Left ventricle myocardium superior (tissue), 1 donor: ENCODE measurements at regions not wholly inside any gene's neighbourhood (a gene's known extent, or its start where the extent isn't known, plus 50 kb on each side); places are given as distances from the start of the nearest gene placed in this dataset.

Experiments
- ATAC-seq: fragments of 200-7000 bp; cut with Tn5 transposase; one replicate; pipeline ENCODE4 v1.9.1; 2020; ENCODE audit warnings: mild to moderate bottlenecking, moderate library complexity
- DNase-seq: peaks from one replicate; pipeline ENCODE4 v3.0.0-alpha.2; 2020
- intact Hi-C: fragments of 100-400 bp; cut with micrococcal nuclease; formaldehyde crosslinking; loops from one replicate; pipeline ENCODE4 v1.11.0; 2022
- donor health status: DM: no; HTN: yes; CAD: no; lungs with severe emphysema.

DNA sequence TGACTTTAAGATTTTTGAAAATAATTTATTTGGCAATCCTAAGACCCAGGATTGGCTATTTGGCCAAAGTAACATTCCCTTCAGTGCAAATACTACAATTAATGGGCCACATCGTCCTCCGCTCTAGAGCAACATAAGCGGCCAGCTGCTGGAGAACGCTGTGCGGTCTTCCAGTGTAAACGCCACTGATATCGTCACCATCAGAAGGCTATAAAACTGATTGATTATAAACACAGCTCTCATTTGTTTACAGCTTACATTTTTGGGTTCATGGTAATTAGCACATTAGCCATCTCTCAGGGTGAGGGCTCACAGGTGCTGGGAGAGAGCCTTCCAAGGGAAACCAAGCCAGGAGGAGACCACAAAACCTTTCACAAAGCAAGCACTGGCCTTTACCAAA is 130.1 kb upstream of the BMP4 start:
- no peak for ATAC-seq
- intact Hi-C loops, result no loop called here
- no peak for DNase-seq

DNA sequence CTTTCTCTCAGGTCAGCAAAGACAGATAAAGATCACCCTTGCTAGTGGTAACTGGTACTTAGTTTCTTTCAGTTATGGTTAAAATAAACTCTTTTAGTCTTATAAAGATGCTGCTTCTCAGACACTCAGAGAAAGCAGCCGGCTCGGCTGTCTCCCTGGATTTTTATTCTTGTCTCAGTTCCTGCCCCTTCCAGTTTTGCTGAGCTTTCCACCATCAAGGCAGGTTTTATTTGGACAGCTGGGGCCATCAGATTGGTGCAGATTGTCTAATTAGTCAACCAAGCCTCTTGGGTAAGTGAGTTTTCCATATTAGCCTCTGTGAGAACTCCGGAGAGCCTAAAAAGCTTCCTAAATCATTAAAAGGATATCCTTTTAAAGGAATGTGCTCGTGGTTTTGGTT is 130.8 kb upstream of the BMP4 start:
- intact Hi-C loops, result no loop called here
- ATAC-seq, result no peak

DNA sequence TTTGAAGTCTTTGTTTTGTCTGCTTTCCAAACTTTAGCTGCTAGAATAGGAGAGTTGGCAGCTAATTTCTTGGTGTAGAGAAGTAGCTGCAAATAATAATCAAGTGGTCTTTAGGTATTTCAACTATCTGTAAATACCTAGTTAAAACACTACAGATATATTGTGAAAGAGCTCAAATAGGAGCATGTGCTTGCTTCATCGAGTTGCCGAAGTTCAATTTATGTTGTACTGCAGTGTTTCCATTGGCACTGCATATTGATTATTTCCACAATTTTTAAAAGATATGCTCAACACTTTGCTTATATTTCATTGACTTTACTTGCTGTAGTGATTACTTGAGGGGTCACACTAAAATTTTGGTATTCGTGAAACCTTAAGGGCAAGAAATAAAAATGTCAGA is 131.6 kb upstream of the BMP4 start:
- DNase-seq (no peak), ATAC-seq (no peak)
- intact Hi-C loops, result no loop called here

More for the DNA sequence above, 130.8 kb upstream of the BMP4 start:
- no peak for DNase-seq

DNA sequence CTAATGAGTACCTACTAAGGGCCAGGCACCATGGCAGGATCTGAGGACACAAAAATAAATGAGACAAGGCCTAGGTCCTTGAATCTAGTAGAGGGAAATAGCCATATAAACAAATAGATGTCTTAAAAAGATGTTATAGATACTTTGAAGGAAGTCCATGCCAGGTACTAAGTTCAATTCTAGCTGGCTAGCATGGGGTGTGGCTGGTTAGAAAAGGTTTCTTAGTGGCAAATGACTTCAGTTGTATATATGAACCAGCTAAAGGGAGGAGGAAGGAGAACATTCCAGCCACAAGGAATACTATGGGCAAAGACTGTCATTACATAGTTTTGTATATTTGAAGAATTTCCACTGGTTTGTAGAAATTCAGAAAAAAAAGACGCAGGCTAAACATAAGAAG is 133.6 kb upstream of the BMP4 start:
- ATAC-seq (no peak), DNase-seq (no peak)
- intact Hi-C loops, result no loop called here

DNA sequence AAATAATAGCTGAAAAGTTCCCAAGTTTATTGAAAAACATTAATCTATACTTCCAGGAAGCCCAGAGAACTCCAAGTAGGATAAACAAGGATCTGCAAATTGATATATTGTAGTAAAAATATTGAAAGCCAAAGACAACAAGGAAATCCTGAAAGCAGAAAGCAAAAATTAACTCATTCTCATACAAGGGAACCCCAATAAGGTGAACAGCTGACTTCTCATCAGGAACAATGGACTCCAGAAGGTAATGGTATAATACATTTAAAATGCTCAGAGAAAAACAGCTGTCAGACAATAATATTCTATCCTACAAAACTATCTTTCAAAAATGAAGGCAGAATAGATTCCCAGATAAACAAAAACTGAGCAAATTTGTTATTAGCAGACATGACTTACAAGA is 138.1 kb upstream of the BMP4 start:
- intact Hi-C loops, result no loop called here
- ATAC-seq (no peak), DNase-seq (no peak)

DNA sequence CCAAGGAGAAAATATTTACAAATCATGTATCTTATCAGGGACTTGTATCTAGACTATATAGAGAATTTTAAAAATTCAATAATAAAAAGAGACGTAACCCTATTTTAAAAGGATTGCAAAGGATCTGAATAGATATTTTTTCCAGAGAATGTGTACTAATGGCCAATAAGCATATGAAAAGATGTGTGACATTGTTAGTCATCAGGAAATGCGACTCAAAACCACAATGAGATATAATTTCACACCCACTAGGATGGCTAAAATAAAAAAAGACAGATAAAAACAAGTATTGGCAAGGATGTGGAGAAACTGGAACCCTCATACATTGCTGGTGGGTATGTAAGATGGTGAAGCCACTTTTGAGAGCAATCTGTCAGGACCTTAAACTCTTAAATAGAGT is 141.9 kb upstream of the BMP4 start:
- ATAC-seq, result no peak
- intact Hi-C loops, result no loop called here
- DNase-seq, result no peak

DNA sequence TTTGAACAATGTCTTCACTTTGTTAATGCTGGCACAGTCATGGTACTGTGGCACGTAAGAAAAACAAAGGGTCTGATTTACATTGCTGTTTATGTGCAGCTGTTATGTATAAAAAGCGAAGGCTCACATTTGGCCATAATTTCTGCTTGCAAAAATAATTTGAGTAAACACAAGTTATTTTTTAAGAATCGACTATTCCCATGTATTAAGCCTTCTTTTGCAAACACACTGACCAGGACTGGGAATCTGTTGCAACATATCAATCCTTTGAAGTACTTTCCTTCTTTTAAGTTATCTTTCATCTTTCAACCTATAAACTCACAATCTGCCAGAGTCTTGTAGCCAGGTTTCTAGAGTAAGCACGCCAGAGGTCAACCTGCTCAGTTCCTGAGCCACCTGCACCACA is 145.4 kb upstream of the BMP4 start:
- DNase-seq (no peak), ATAC-seq (no peak)
- intact Hi-C loops, result no loop called here

DNA sequence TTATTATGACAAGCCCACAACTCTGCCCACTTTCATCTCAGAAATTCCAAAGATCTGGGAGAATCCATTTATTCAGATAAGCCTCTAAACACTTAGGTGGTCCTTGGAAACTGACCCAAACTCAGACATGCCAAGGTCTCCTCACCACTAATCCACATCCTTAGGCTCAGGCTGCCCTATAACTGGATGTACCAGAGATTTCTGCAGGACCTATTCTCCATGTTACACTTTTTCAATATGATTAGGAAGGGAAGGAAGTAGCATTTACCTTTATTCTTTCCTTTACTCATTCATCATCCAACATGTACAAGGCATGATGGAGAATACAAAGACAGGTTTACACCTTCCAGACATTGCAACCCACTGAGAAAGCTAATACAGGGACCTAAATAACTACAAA is 145.9 kb upstream of the BMP4 start:
- intact Hi-C loops, result no loop called here
- DNase-seq, result no peak
- ATAC-seq, result no peak

DNA sequence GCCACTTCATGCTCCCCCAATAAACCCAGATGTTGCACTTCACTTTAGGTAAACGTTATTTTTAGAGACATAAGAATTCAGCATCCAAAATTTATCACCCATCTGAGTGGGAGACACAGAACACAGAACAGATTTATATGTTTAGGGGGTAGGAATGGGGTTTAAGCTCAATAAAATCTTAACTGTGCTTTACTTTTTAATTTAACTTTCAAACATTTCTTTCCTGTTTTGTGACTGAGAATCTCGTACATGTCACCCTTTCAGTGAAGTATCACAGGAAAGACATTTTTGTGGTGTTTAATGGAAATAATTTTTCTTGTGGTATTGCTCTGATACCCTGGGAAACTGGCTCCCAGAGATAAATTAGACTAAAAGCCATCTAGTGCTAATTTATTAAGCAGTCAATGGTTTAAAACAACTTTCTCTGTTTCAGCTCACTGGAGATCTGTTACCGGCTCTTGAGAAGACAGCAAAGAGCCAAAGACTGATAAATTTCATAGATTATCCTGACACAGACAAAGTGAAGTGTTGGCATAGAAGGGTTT is 148.0 kb upstream of the BMP4 start:
- ATAC-seq, result no peak
- no peak for DNase-seq
- intact Hi-C loops, result no loop called here

DNA sequence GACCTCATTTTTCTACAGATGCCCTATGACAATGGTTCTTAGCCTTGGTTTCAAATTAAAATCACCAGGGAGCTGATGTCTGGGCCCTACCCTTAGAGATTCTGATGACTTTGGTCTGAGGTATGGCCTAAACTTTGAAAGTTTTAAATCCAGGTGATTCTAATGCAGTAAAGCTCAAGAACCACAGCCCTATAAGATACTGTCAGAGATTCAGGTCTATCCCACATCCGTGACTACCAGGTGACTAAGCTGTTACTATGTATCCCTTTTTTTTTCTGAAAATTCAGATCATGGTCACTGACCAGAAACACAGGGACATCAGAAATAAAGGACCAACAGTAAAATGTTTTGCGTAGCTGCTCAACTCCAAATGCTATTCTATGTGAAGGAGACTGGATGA is 148.8 kb upstream of the BMP4 start:
- intact Hi-C loops, result no loop called here
- DNase-seq, result no peak
- no peak for ATAC-seq

DNA sequence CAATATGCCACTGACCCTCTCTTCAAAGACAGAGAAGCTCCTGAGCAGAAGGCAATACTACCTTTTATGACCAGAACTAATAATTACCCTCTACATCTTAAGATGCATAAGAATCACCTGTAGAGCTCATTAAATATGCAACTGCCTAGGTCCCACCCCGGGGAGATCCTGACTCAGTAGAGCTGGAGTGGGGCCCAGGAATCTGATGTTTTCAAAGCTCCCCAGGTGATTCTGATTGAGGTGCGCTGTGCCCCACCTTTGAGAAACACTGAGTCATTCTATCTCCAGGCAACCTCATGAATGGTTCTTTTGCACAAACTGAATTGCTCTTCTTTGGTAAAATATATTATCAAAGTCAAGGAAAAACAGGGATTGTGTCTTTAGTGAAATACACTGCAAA is 149.3 kb upstream of the BMP4 start:
- no peak for ATAC-seq
- intact Hi-C loops, result no loop called here

DNA sequence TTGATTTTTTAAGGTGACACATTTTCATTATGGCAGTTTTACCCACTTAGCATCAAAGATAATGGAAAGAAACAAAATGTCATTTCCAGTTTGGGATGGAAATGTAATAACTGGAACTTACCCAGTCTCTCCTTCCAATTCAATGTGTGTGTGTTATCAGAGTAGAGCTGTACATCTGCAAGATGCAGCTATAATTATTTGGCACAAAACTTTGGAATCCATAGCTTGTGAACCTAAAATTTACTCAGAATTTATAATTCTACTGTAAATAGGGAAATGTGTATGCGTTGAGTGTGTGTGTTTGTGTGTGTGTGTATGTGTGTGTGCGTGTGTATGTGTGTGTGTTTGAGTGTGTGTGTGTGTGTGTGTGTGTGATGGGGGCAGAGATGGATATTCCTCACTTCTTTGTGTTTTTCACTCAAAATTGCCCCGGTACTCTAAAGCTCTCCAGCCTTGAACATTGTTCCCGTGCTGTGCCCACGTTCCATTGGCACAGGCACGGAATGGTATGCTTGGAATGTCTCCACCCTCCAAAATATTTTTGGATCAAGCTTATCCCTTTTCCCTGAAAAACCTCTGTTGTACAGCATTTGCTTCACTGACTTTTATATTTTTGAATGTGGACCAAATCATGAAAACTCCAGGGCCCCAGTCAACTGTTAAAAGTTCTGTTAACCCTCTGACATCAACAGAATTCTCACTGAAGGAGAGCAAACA is 150.2 kb upstream of the BMP4 start:
- ATAC-seq (no peak), DNase-seq (no peak)
- intact Hi-C loops, result no loop called here

More for the DNA sequence above, 149.3 kb upstream of the BMP4 start:
- DNase-seq, result no peak

DNA sequence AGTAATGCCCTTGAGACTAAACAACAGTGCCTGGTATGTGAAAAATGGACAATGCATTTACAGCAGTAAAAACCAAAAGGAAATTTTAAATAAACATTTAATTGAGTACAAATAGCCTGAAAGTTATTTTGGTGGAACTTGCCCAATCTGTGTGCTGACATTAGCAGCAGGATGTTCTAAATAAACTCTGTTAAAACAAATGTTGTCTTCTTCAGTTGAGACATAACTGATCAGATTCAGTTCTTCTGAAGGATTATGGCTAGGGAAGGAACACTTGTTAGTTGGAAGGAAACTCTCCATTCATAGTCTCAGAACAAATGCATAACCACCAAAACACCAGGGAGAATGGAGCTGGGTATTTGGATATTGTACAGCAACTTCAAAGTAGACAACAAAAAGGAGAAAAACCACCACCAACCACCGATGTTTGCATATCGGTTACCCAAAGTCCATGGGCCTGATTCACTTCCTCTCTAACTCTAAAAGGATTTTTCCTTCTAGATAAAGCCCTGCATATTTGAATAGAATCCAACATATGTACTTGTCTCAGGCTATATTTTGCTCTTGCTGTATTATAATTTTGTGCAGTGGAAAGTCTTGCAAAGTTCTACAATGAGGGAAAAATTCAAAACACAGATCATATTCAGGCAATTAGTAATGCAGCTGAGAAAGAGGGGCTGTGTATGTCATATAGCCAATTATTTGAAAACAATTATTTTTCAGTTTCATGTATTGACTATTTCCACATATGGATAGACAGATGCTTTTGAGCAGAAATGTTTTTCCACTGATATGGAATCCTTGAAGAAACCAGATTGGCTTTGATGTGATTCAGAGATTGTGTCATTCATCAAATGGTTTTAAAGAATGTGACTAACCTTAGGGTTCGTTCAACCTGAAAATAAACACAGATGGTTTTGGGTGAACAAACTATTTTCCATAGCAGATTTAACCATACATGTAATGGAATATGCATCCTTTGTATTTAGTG is 152.2 kb upstream of the BMP4 start:
- DNase-seq (no peak), ATAC-seq (no peak)
- intact Hi-C loops, result no loop called here

DNA sequence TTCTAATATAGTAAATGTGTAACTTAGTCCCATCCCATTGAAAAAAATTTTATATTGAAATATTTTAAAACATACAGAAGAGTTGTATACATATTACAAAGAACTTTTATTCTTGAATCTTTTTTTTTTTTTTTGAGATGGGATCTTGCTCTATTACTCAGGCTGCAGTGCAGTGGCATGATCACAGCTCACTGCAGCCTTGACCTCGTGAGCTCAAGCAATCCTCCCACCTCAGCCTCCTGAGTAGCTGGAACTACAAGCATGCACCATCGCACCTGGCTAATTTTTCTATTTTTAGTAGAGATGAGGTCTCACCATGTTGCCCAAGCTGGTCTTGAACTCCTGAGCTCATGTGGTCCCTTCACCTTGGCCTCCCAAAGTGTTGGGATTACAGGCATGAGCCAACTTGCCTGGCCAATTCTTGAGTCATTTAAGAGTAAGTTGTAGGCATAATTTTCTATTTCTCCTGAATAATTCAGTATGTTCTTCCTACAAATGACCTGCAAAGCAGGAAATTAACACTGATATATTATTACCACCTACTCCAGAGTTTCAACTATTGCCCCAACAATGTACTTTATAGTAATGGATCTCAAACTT is 153.0 kb upstream of the BMP4 start:
- DNase-seq, result no peak
- intact Hi-C loops, result no loop called here
- ATAC-seq, result no peak

DNA sequence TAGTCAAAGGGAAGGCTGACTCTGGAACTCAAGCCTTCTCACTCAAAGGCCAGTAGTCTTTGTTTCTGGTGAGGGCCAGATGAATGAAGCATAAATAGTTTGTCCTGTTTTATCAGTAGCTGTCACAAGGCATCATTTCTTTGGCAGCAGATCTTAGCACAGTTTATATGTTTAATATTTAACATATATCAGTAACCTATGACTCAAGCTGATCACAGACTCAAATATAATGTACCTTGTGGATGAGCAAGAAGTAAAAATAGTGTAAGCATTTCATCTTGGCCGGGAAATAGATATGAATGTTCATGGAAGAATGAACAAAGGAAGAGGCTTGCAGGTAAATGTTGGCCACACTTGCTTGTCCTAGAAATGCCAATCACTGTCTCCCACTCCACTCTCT is 158.3 kb upstream of the BMP4 start:
- DNase-seq (no peak), ATAC-seq (no peak)
- intact Hi-C loops, result no loop called here

DNA sequence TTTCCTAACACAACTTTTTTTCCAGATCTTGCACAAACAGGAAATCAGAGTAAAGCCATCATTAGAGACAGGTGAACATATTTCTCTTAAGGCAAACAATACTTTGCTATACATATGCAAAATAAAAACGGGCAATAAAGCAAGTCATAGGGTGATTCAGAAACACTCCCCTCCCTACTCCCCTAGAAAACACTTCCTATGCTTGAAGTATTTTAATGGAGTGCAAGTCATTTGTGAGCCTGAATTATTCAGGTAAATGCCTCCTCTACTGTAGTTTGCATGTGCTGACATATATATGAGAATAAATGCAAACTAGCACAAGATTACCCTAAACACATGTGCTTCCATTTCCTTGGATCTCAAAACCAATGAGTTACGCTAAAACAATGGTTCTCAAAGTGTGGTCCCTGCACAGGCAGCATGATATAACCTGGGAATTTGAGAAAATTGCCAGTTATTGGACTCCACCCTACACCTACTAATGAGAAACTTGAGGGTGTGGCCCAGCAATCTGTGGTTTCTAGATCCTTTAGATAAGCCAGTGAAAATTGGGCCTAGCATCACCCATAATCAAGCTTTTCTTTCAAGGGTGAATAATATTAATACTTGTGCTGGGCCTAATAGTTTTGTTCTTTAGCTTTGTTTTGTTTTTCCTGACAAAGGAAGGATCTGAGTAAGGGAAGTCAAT is 159.7 kb upstream of the BMP4 start:
- ATAC-seq, result no peak
- intact Hi-C loops, result no loop called here
- DNase-seq, result no peak

DNA sequence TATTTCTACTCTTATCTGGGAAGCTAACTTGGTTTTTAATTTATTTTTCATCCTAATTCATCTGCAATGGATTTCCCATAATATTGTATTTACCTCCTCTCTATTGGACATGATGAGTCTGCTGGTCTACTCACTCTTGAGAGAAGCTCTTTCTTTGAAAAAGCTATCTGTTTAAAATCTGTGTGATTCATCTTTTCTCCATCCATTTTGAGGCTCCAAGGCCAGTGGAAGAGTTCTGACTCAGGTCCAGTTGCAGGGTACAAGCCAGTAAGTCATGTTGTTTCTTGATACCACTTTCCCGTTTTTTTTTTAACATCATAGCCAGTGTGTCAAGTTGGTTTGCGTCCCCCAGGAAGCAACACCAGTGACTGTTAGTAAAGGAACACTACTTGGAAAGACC is 160.3 kb upstream of the BMP4 start:
- no peak for ATAC-seq
- intact Hi-C loops, result no loop called here
- no peak for DNase-seq

DNA sequence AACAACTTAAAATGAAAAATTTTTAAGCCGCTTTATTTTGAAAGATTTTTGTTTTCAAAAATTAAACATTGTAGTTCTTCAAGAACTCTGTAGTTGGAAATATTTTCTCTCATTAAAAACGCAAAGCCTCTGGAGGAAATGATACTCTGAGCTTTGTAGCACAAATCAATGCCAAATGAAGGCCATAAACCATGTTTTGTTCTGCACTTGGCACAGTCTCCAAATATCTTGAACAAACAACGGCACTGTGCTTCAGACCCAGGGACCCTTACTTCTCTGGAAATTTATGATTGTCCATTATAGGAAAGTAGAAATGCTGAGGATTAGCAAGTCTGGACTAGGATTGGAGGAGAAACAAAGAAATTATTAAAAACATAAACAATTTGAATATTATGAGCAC is 160.8 kb upstream of the BMP4 start:
- no peak for ATAC-seq
- no peak for DNase-seq

DNA sequence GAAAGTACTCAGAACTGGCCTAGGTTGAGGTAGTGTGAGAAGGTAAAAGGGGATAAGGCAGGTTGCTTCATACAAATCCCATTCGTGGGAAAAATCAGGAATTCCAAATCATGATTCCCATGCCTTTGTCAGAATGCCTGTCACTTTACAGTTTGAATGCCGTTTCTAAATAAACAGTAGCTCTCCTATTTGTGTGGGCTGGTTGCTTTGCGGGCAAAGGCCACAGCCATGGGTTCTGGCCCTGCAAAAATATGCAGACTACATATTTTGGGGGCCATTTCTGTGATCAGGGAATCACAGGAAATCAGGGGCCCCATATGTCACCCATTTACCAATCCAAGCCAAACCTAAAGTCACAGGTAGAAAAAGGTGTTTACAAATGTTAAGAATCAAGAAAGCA is 161.3 kb upstream of the BMP4 start:
- DNase-seq (no peak), ATAC-seq (no peak)
- intact Hi-C loops, result no loop called here

More for the DNA sequence above, 160.8 kb upstream of the BMP4 start:
- intact Hi-C loops, result no loop called here
